NCI-H2171 treated with DMSO at 0.1 percent for 48 hours (cell line): ENCODE measurements at regions not wholly inside any gene's neighbourhood (a gene's known extent, or its start where the extent isn't known, plus 50 kb on each side); places are given as distances from the start of the nearest gene placed in this dataset.

ENCODE experiments used
- DNase-seq: peaks from one replicate; lab custom pipeline; 2025; lab: John Stamatoyannopoulos, UW

DNA sequence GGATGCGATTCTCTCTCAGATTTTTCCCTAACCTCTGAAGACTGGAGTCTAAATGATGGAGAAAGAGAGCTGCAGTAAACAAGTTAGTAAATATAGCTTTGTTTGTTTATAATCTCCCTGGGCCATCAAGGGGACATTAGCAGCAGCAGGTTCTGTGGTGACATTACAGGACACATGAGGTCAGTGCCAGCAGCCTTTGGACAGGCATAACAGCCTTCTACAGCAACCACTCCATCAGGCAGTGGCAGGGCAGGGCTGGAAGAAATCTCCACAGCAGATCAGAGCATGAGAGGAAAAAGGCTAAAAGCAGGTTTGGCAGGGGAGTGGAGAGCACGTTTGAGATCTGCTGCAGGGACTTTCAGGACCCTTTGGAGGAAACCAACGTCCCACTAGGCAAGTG, 127.6 kb upstream of the ACP3 start:
- no peak for DNase-seq

- DNase-seq = no peak
These were observed 121.1 kb upstream of the ACP3 start for GRCh38 chr3:132196113-132196512.

DNA sequence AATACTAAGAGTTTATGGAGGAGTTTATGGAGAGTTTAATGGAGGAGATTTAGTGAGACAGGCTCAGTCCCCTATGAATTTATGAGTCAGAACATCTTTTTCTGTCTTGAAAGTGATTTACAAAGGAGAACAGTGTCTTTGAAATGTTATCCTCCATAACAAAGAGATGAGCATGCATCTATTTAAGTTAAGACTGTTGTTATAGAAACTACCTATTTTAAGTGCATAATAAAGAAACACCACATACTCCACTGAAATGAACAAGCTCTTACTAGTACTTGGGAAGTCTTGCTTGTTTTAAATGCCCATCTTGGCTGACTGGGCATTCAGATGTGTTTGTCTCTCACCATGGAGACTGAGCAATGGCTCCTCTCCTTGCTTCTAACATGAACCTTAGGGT, 118.7 kb upstream of the ACP3 start:
- DNase-seq = no peak

GRCh38 chr3:132199451-132199850, 117.8 kb upstream of the ACP3 start:
- no peak for DNase-seq

- DNase-seq = no peak
These were observed 114.6 kb upstream of the ACP3 start for GRCh38 chr3:132202586-132202985.

GRCh38 chr3:132203889-132204596, 113.2 kb upstream of the ACP3 start:
- no peak for DNase-seq

DNA sequence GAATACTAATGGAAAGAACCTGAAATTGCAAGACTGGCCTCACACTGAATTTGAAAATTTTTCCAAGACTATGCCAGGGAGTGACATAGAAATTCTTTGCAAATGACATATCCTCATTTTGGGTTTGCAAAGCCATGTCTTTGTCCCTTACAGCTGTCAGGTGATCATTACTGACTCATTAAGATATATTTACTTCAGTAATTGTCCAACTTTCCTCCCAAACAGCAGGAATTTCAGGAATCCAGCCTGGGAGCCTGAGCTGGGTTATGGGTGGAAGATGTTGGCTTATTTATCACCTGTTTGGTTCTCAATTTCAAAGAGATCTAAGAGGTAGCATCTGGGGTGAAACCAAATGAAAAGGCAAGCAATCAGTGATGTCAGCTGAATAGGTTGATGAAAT, 111.6 kb upstream of the ACP3 start:
- no peak for DNase-seq

GRCh38 chr3:132209855-132210254, 107.4 kb upstream of the ACP3 start:
- no peak for DNase-seq

DNA sequence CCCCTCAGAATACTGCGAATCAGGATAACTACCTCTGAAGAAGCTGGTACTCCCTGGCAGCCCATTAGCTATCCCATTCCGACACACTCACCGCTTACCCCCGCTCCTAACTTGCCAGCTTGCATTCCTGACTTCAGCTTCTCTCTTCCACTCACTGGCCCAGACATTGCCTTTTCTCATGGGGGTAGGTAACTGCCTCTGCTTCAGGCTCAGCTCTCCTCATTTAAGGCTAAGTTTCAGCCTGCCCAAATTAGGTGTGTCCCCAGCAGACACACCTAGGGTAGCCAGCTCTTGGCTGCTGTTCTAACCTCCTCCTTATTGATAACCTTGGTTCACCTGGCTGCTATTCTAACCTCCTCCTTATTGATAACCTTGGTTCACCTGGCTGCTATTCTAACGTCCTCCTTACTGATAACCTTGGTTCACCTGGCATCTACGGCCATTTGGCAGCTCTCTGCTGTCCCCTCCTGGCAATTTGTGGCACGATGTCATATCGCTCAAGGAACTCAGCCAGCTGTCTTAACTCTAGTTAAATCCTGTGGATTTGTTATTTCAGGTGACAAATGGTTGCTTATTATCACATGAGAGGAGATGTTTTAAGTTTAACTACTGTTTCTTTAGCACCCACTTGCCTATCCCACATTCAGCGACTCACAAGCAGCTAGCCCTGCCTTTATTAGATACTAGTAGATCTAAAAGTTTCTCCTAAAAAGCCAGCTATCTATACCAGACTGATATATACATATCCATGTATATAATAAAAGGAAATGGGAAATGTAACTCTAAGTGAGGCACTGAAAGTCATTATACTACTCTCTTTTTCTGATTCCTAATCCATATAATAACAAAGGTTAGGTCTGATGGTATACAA, 106.5 kb upstream of the ACP3 start:
- peak; percentile 3 for DNase-seq

DNA sequence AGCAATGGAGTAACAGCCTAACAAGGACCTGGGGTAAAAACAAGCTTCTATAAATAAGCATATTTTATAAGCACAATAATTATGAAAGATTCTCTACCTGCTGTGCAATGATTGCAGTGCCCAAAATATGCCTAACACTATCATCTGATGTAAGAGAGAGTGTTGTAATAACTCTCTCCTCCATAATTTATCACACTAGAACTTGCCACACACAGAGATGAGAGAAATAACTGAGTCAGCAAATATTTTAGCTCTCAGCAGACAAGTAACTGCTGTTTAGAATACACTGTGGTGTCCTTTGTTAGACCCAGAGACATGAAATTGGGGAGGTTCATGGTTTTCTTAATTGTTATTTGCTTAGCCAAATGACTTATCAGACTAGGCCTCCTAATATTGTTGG, 105.3 kb upstream of the ACP3 start:
- no peak for DNase-seq

GRCh38 chr3:132218817-132219755, 98.1 kb upstream of the ACP3 start:
- DNase-seq = no peak

DNA sequence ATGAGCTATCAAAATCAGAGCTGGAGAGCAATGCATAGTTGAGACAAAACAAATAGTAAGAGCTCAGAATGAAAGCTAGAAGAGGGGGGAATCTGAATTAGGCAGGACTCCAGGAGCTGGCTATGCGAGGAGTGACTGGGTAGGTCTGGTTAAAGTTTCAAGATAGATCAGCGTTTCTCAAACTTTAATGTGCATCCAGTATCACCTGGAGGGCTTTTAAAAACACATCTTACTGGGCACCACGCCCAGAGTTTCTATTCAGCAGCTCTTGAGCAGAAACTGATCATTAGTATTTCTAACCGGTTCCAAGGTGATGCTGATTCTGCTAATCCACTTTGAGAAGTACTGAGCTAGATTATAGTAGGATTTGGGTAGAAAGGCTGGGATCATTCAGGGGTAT, 96.2 kb upstream of the ACP3 start:
- peak; percentile 1 for DNase-seq

DNA sequence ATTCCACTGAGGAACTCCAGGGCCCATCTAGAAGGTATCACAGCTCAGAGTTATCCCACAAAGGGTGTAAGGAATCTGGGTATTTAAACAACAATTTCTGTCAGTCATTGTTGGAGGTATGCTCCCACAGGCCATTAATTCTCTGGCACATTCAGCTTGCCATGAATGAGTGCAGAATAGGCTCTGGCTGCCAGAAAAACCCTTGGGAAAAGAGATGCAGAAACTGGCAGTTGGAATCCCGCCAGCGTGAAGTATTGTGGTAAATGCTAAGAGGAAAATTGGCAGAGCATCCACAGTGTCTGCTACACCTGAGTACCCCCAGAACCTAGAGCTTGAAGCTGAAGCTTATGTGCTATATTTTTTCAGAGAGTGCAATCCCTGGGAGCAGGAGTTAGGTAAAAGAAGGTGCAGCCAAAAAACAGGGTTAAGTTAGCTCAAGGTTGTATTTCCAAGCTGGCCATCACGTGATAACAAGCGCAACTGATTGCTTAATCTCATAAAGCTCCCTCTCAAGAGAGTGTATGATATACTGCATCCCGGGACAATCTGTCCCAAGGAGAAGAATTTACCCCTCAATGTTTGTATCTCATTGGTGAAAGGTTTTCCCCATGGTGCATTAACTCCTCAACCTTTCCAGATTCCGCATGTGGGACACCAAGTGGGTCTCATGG, 94.2 kb upstream of the ACP3 start:
- DNase-seq = peak; percentile 92

GRCh38 chr3:132225664-132226063, 91.5 kb upstream of the ACP3 start:
- DNase-seq = no peak

DNA sequence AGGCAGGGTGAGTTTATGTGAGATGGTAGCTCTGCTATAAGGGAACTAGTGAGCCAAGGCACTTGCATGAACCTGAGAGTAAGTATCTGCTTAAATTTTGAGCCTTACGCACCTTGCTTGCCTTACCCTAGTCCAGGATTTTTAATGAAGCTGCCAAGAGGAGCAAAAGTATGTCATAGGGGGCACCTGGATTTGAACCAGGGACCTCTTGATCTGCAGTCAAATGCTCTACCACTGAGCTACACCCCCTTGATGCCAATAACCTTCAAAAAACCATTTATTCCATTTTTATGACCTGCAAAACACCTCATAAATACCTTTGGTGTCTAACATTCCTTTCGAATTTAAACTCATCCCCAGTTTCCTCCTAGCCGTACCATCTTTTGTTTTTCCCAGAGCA, 88.3 kb upstream of the ACP3 start:
- DNase-seq = no peak

- no peak for DNase-seq
These were observed 87.6 kb upstream of the ACP3 start for GRCh38 chr3:132229641-132230040.

- no peak for DNase-seq
These were observed 86.8 kb upstream of the ACP3 start for GRCh38 chr3:132230156-132231000.

GRCh38 chr3:132231633-132232032, 85.6 kb upstream of the ACP3 start:
- peak; percentile 4 for DNase-seq

- peak; percentile 18 for DNase-seq
These were observed 84.9 kb upstream of the ACP3 start for GRCh38 chr3:132232231-132232792.
